H1 (cell line): ENCODE measurements at regions not wholly inside any gene's neighbourhood (a gene's known extent, or its start where the extent isn't known, plus 50 kb on each side); places are given as distances from the start of the nearest gene placed in this dataset.

ENCODE experiments used
- CTCF ChIA-PET: fragments of 300-600 bp; sonication (Branson Sonifier 250); formaldehyde crosslinking; loops from one replicate; lab custom pipeline; 2021; ENCODE audit not compliant: partially characterized antibody; lab: Charles Lee
- POLR2A ChIA-PET: fragments of 300-600 bp; sonication (Branson Sonifier 250); formaldehyde crosslinking; loops from one replicate; lab custom pipeline; 2021; ENCODE audit warnings: inconsistent platforms; ENCODE audit not compliant: partially characterized antibody; lab: Charles Lee
- DNase-seq, 2 experiments: peaks; one replicate each; pipeline versions ENCODE4 v3.0.0 to v3.0.0-alpha.2; 2010 to 2022; ENCODE audit warnings: low spot score in 2 of 2, low read depth in 1 of 2, mixed read lengths in 1 of 2
- FAIRE-seq: peaks from 2 replicates; lab custom pipeline; 2011; peaks lifted over from hg19 to GRCh38; lab: Jason Lieb, UNC
- H2AFZ ChIP-seq: 2 replicates; pipeline ENCODE4 v1.8.1; 2012; ENCODE audit warnings: low read length, inconsistent platforms
- H2AK5ac ChIP-seq: 2 replicates; pipeline ENCODE4 v1.6.1; 2013; ENCODE audit warnings: low read depth, low read length
- H2BK120ac ChIP-seq: replicated peaks from 2 replicates; pipeline ENCODE3; 2013; ENCODE audit warnings: low read depth, low read length, inconsistent platforms
- H2BK12ac ChIP-seq: 2 replicates; pipeline ENCODE4 v1.6.1; 2013; ENCODE audit warnings: low read depth, low read length
- H2BK15ac ChIP-seq: 2 replicates; pipeline ENCODE4 v1.6.1; 2013; ENCODE audit warnings: low read length
- H2BK20ac ChIP-seq: 2 replicates; pipeline ENCODE4 v1.6.1; 2013; ENCODE audit warnings: low read length
- H2BK5ac ChIP-seq: 2 replicates; pipeline ENCODE4 v1.6.1; 2013; ENCODE audit warnings: low read depth, low read length
- H3K14ac ChIP-seq: 2 replicates; pipeline ENCODE4 v1.6.1; 2013; ENCODE audit warnings: inconsistent platforms; ENCODE audit not compliant: insufficient read length
- H3K18ac ChIP-seq: 2 replicates; pipeline ENCODE4 v1.6.1; 2013; ENCODE audit warnings: low read length; ENCODE audit errors: extremely low read depth
- H3K23ac ChIP-seq: 2 replicates; pipeline ENCODE4 v1.6.1; 2013; ENCODE audit warnings: inconsistent platforms; ENCODE audit not compliant: insufficient read length
- H3K23me2 ChIP-seq: 2 replicates; pipeline ENCODE4 v1.6.1; 2013; ENCODE audit warnings: low read depth, low read length
- H3K27ac ChIP-seq: 2 replicates; pipeline ENCODE4 v1.6.1; 2011; ENCODE audit warnings: low read depth, low read length, inconsistent platforms
- H3K27me3 ChIP-seq, 4 experiments: replicated peaks in 1 of 4; 1 replicate in 1 of 4; 2 replicates in 3 of 4; pipeline versions ENCODE4 v1.6.1 to v1.8.1; 2011 to 2013; ENCODE audit warnings: low read length in 3 of 4, mild to moderate bottlenecking in 3 of 4, inconsistent platforms in 2 of 4, mixed read lengths in 2 of 4, moderate library complexity in 1 of 4; ENCODE audit not compliant: control insufficient read depth in 3 of 4, insufficient read depth in 3 of 4; ENCODE audit errors: extremely low read depth in 1 of 4
- H3K36me3 ChIP-seq, 4 experiments: 2 replicates each; pipeline versions ENCODE4 v1.6.1 to v1.8.1; 2011 to 2013; ENCODE audit warnings: mild to moderate bottlenecking in 4 of 4, low read length in 3 of 4, moderate library complexity in 2 of 4, control low read depth in 1 of 4, inconsistent platforms in 1 of 4; ENCODE audit not compliant: insufficient read depth in 4 of 4, control insufficient read depth in 2 of 4
- H3K4ac ChIP-seq: replicated peaks from 2 replicates; pipeline ENCODE3; 2013; ENCODE audit warnings: low read length, low read depth, mixed read lengths, inconsistent platforms; ENCODE audit not compliant: insufficient read length
- H3K4me1 ChIP-seq, 4 experiments: replicated peaks in 1 of 4; 1 replicate in 1 of 4; 2 replicates in 3 of 4; pipeline versions ENCODE4 v1.6.1 to v1.8.1; 2011 to 2013; ENCODE audit warnings: low read length in 3 of 4, inconsistent platforms in 2 of 4, mixed read lengths in 1 of 4; ENCODE audit not compliant: insufficient read depth in 4 of 4, control insufficient read depth in 3 of 4
- H3K4me2 ChIP-seq, 2 experiments: 2 replicates each; pipeline versions ENCODE4 v1.6.1 to v1.8.1; 2011 to 2013; ENCODE audit warnings: low read depth in 2 of 2, low read length in 2 of 2, control low read depth in 1 of 2, inconsistent platforms in 1 of 2, mild to moderate bottlenecking in 1 of 2; ENCODE audit not compliant: insufficient read depth in 1 of 2
- H3K4me3 ChIP-seq, 4 experiments: fragments of 200-600, 300-600 bp in 1 of 4; sonication (generic), shearing (Covaris generic), sonication (Bioruptor Twin) in 1 of 4; 2 replicates each; pipeline versions ENCODE4 v1.5.1 to v1.8.1; 2011 to 2016; ENCODE audit warnings: low read length in 4 of 4, low read depth in 3 of 4, control low read depth in 2 of 4, inconsistent platforms in 2 of 4, mild to moderate bottlenecking in 2 of 4, mixed read lengths in 1 of 4, moderate library complexity in 1 of 4; ENCODE audit not compliant: insufficient read depth in 2 of 4; ENCODE audit errors: extremely low read depth in 1 of 4
- H3K56ac ChIP-seq: replicated peaks from 2 replicates; pipeline ENCODE3; 2013; ENCODE audit warnings: low read depth, mild to moderate bottlenecking, mixed read lengths, low read length, inconsistent platforms; ENCODE audit not compliant: insufficient read length
- H3K79me1 ChIP-seq: 2 replicates; pipeline ENCODE4 v1.6.1; 2013; ENCODE audit warnings: low read depth, low read length, control low read depth
- H3K79me2 ChIP-seq, 2 experiments: 2 replicates each; pipeline versions ENCODE4 v1.6.1 to v1.8.1; 2012 to 2013; ENCODE audit warnings: low read length in 2 of 2, mild to moderate bottlenecking in 2 of 2, inconsistent platforms in 1 of 2; ENCODE audit not compliant: insufficient read depth in 2 of 2, control insufficient read depth in 1 of 2
- H3K9ac ChIP-seq, 4 experiments: replicated peaks in 1 of 4; 1 replicate in 1 of 4; 2 replicates in 3 of 4; pipeline versions ENCODE4 v1.6.1 to v1.8.1; 2011 to 2013; ENCODE audit warnings: low read depth in 3 of 4, low read length in 3 of 4, control low read depth in 2 of 4, mild to moderate bottlenecking in 2 of 4, moderate library complexity in 2 of 4, inconsistent platforms in 1 of 4; ENCODE audit errors: extremely low read depth in 1 of 4
- H3K9me3 ChIP-seq, 2 experiments: 2 replicates each; pipeline versions ENCODE4 v1.6.1 to v1.8.1; 2012 to 2013; ENCODE audit warnings: mild to moderate bottlenecking in 2 of 2, moderate library complexity in 2 of 2, control low read depth in 1 of 2, inconsistent platforms in 1 of 2, low read depth in 1 of 2, low read length in 1 of 2, mixed read lengths in 1 of 2; ENCODE audit not compliant: insufficient read depth in 2 of 2
- H4K20me1 ChIP-seq, 2 experiments: replicated peaks in 1 of 2; 2 replicates each; pipeline versions ENCODE3 to v1.8.1; 2011 to 2013; ENCODE audit warnings: inconsistent platforms in 2 of 2, low read length in 2 of 2, mild to moderate bottlenecking in 1 of 2; ENCODE audit not compliant: insufficient read depth in 2 of 2, control insufficient read depth in 1 of 2
- H4K5ac ChIP-seq: 2 replicates; pipeline ENCODE4 v1.6.1; 2013; ENCODE audit warnings: low read length, low read depth, mixed read lengths, inconsistent platforms; ENCODE audit not compliant: insufficient read length
- H4K8ac ChIP-seq: 2 replicates; pipeline ENCODE4 v1.8.0; 2013; ENCODE audit warnings: mild to moderate bottlenecking, moderate library complexity, low read length, inconsistent platforms; ENCODE audit not compliant: insufficient read depth; ENCODE audit errors: extremely low read depth
- H4K91ac ChIP-seq: replicated peaks from 2 replicates; pipeline ENCODE3; 2013; ENCODE audit warnings: low read length, mixed read lengths, inconsistent platforms; ENCODE audit not compliant: insufficient read length
- ATF2 ChIP-seq: IDR thresholded peaks from 2 replicates; pipeline ENCODE4 v1.6.1; 2012; ENCODE audit warnings: low read length, inconsistent platforms
- BRCA1 ChIP-seq: IDR thresholded peaks from 2 replicates; pipeline ENCODE4 v1.6.1; 2012; ENCODE audit warnings: low read depth, low read length, improper control_type of control experiment
- CEBPB ChIP-seq: IDR thresholded peaks from 2 replicates; pipeline ENCODE4 v1.6.1; 2012; ENCODE audit warnings: low read depth, low read length
- CHD2 ChIP-seq: IDR thresholded peaks from 2 replicates; pipeline ENCODE4 v1.6.1; 2012; ENCODE audit warnings: low read length, improper control_type of control experiment
- CREB1 ChIP-seq: IDR thresholded peaks from 2 replicates; pipeline ENCODE4 v1.6.1; 2012; ENCODE audit warnings: inconsistent platforms
- HDAC2 ChIP-seq, 2 experiments: fragments of 300-600 bp in 1 of 2; sonication (generic) in 1 of 2; IDR thresholded peaks; 2 replicates each; pipeline ENCODE4 v1.6.1; 2011 to 2012; ENCODE audit warnings: low read depth in 2 of 2, low read length in 2 of 2, mild to moderate bottlenecking in 2 of 2, moderate library complexity in 2 of 2, borderline replicate concordance in 1 of 2, inconsistent platforms in 1 of 2
- KDM1A ChIP-seq: fragments of 200-600, 300-600 bp; sonication (generic); IDR thresholded peaks from 2 replicates; pipeline ENCODE4 v1.7.1; 2016; ENCODE audit warnings: mild to moderate bottlenecking, low read length, borderline replicate concordance
- NANOG ChIP-seq: IDR thresholded peaks from 2 replicates; pipeline ENCODE4 v1.6.1; 2011; ENCODE audit warnings: low read length, low read depth, mild to moderate bottlenecking, inconsistent platforms; ENCODE audit not compliant: insufficient read depth, poor library complexity, severe bottlenecking
- POLR2AphosphoS5 ChIP-seq: IDR thresholded peaks from 2 replicates; pipeline ENCODE4 v1.6.1; 2011; ENCODE audit warnings: low read depth, low read length
- RFX5 ChIP-seq: IDR thresholded peaks from 2 replicates; pipeline ENCODE4 v1.6.1; 2011; ENCODE audit warnings: low read depth, low read length, improper control_type of control experiment, borderline replicate concordance
- SP4 ChIP-seq: IDR thresholded peaks from 2 replicates; pipeline ENCODE4 v1.6.1; 2012; ENCODE audit warnings: low read length, inconsistent platforms
- SUZ12 ChIP-seq: fragments of 200-600 bp; sonication (generic); IDR thresholded peaks from 2 replicates; pipeline ENCODE4 v1.6.1; 2012; ENCODE audit warnings: mild to moderate bottlenecking, inconsistent platforms, low read length, moderate library complexity, mixed read lengths
- YY1 ChIP-seq: IDR thresholded peaks from 2 replicates; pipeline ENCODE4 v1.6.1; 2011; ENCODE audit warnings: low read depth, mild to moderate bottlenecking, low read length
- WGBS, 2 experiments: shearing (Covaris generic) in 1 of 2; methylation state at CpG; one replicate each; pipeline versions ENCODE4 v1.1.6 to v1.1.7; 2013 to 2015; ENCODE audit warnings: low lambda C conversion rate in 2 of 2, mixed read lengths in 2 of 2, inconsistent platforms in 1 of 2, low coverage in 1 of 2, missing lambda C conversion rate in 1 of 2; ENCODE audit not compliant: insufficient replicate concordance in 2 of 2, insufficient coverage in 1 of 2, insufficient read length in 1 of 2; ENCODE audit errors: extremely low coverage in 1 of 2, missing lambda C conversion rate in 1 of 2; 5-methylcytosine and 5-hydroxymethylcytosine counted together
- TF ChIP-seq, protein P1 (sequence below): IDR thresholded peaks from 2 replicates; pipeline ENCODE4 v1.6.1; 2011; ENCODE audit warnings: low read depth, mild to moderate bottlenecking, low read length; ENCODE audit not compliant: insufficient read depth

DNA sequence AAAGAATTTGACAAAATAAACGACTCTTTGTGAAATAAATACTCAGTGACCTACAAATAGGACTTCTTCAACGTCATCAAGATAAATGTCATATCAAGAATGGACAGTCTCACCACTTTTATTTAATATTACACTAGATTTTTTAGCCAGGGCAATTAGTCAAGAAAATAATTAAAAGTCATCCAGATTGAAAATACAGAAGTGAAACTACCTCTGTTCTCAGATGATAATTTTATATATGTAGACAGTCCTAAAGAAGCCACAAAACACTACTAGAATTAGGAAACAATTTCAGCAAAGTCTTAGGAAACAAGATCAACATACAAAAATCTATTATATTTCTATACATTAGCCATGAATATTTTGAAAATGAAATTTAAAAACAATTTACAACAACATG is 689.6 kb upstream of the SEL1L start:
- no peak overlapping the region for H2BK12ac ChIP-seq
- H3K4me2 ChIP-seq, result no peak overlapping the region
- H3K14ac ChIP-seq, result no peak overlapping the region
- no peak overlapping the region for H3K23ac ChIP-seq
- no peak overlapping the region for H3K56ac ChIP-seq
- no peak for FAIRE-seq
- DNase-seq, result no peak
- H2BK5ac ChIP-seq, result no peak overlapping the region
- TF ChIP-seq KDM1A (no peak), SUZ12 (no peak), YY1 (no peak), SP4 (no peak), CREB1 (no peak), HDAC2 (IDR thresholded peaks at IDR 0.05; ENCODE audit: borderline replicate concordance in 1 of 2, low read depth in 2 of 2, low read length in 2 of 2) (no peak), ATF2 (no peak), RFX5 (no peak), CEBPB (no peak), BRCA1 (no peak), NANOG (no peak), CHD2 (no peak), POLR2AphosphoS5 (no peak)
- TF ChIP-seq, protein P1, sequence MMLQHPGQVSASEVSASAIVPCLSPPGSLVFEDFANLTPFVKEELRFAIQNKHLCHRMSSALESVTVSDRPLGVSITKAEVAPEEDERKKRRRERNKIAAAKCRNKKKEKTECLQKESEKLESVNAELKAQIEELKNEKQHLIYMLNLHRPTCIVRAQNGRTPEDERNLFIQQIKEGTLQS, result no peak
- 50% methylated on average over 2 of the region's 2 CpGs; no CpG with 5 or more reads in 1 of the 2 experiments for WGBS, 2 experiments
- POLR2A ChIA-PET, result no interaction called here
- H3K23me2 ChIP-seq, result no peaks in the 10 kb centered on the region
- H4K91ac ChIP-seq, result no peak overlapping the region
- H2AFZ ChIP-seq, result no peak overlapping the region
- no peak overlapping the region for H2AK5ac ChIP-seq
- CTCF ChIA-PET, result no interaction called here
- no peak overlapping the region for H2BK15ac ChIP-seq
- H3K27ac ChIP-seq, result no peak overlapping the region
- no peaks in the 10 kb centered on the region for H3K9me3 ChIP-seq
- H2BK20ac ChIP-seq, result no peak overlapping the region
- no peak overlapping the region for H3K4ac ChIP-seq
- H3K4me3 ChIP-seq, result no peak overlapping the region
- H2BK120ac ChIP-seq, result no peak overlapping the region
- H3K18ac ChIP-seq, result no peak overlapping the region
- no peaks in the 10 kb centered on the region for H3K27me3 ChIP-seq
- H3K9ac ChIP-seq, result no peak overlapping the region
- no peaks in the 10 kb centered on the region for H3K36me3 ChIP-seq
- no peak overlapping the region for H4K8ac ChIP-seq
- H3K79me2 ChIP-seq, result no peaks in the 10 kb centered on the region
- no peaks in the 10 kb centered on the region for H3K4me1 ChIP-seq
- H3K79me1 ChIP-seq, result no peaks in the 10 kb centered on the region
- H4K20me1 ChIP-seq, result no peaks in the 10 kb centered on the region
- no peak overlapping the region for H4K5ac ChIP-seq
